H9 (cell line): ENCODE measurements at regions not wholly inside any gene's neighbourhood (a gene's known extent, or its start where the extent isn't known, plus 50 kb on each side); places are given as distances from the start of the nearest gene placed in this dataset.
"Not testable (repeated sequence)": the region's sequence is repeated elsewhere in the genome, so short reads cannot be mapped to it uniquely, and the experiment has no call there.

ENCODE experiments used
- DNase-seq: peaks from one replicate; pipeline ENCODE4 v3.0.0-alpha.2; 2017
- H2AFZ ChIP-seq: one replicate; pipeline ENCODE4 v1.6.1; 2013; ENCODE audit warnings: mild to moderate bottlenecking, low read length, control low read depth, moderate library complexity
- H2AK5ac ChIP-seq: 2 replicates; pipeline ENCODE4 v1.6.1; 2013; ENCODE audit warnings: low read length, control low read depth, mixed read lengths; ENCODE audit not compliant: insufficient read length
- H2BK120ac ChIP-seq: one replicate; pipeline ENCODE4 v1.6.1; 2013; ENCODE audit warnings: low read depth, mild to moderate bottlenecking, low read length, control low read depth, inconsistent platforms; ENCODE audit not compliant: poor library complexity, severe bottlenecking
- H2BK12ac ChIP-seq: 2 replicates; pipeline ENCODE4 v1.6.1; 2013; ENCODE audit warnings: low read length, control low read depth, mixed read lengths, low read depth; ENCODE audit not compliant: insufficient read length
- H2BK15ac ChIP-seq: 2 replicates; pipeline ENCODE4 v1.6.1; 2013; ENCODE audit warnings: low read depth, low read length, control low read depth
- H2BK20ac ChIP-seq: one replicate; pipeline ENCODE4 v1.6.1; 2013; ENCODE audit warnings: low read depth, mild to moderate bottlenecking, low read length, control low read depth, inconsistent platforms; ENCODE audit not compliant: poor library complexity, severe bottlenecking
- H2BK5ac ChIP-seq: 2 replicates; pipeline ENCODE4 v1.6.1; 2013; ENCODE audit warnings: low read length, control low read depth, mixed read lengths; ENCODE audit not compliant: insufficient read length
- H3K14ac ChIP-seq: 2 replicates; pipeline ENCODE4 v1.6.1; 2013; ENCODE audit warnings: low read length, control low read depth; ENCODE audit not compliant: insufficient read depth
- H3K18ac ChIP-seq: 2 replicates; pipeline ENCODE4 v1.6.1; 2013; ENCODE audit warnings: low read depth, mild to moderate bottlenecking, mixed read lengths, low read length, control low read depth; ENCODE audit not compliant: insufficient read length
- H3K23ac ChIP-seq: 2 replicates; pipeline ENCODE4 v1.6.1; 2013; ENCODE audit warnings: low read length, control low read depth, mixed read lengths, low read depth; ENCODE audit not compliant: insufficient read length
- H3K23me2 ChIP-seq: 2 replicates; pipeline ENCODE4 v1.6.1; 2013; ENCODE audit warnings: low read depth, mild to moderate bottlenecking, mixed read lengths, low read length, control low read depth; ENCODE audit not compliant: insufficient read length, poor library complexity, severe bottlenecking
- H3K27ac ChIP-seq: 2 replicates; pipeline ENCODE4 v1.5.1; 2013; ENCODE audit warnings: low read length, control low read depth, mixed read lengths, low read depth; ENCODE audit not compliant: insufficient read length
- H3K27me3 ChIP-seq: 2 replicates; pipeline ENCODE4 v1.6.1; 2013; ENCODE audit warnings: low read length, control low read depth, inconsistent platforms; ENCODE audit not compliant: insufficient read depth
- H3K4ac ChIP-seq: 2 replicates; pipeline ENCODE4 v1.6.1; 2013; ENCODE audit warnings: low read depth, mild to moderate bottlenecking, control low read depth, inconsistent platforms, low read length, moderate library complexity
- H3K4me1 ChIP-seq: 2 replicates; pipeline ENCODE4 v1.6.1; 2013; ENCODE audit warnings: low read length, control low read depth, inconsistent platforms; ENCODE audit not compliant: insufficient read depth
- H3K4me2 ChIP-seq: 2 replicates; pipeline ENCODE4 v1.6.1; 2013; ENCODE audit warnings: low read length, control low read depth, mixed read lengths; ENCODE audit not compliant: insufficient read length, insufficient read depth
- H3K56ac ChIP-seq: 2 replicates; pipeline ENCODE4 v1.6.1; 2013; ENCODE audit warnings: low read depth, mild to moderate bottlenecking, mixed read lengths, low read length, control low read depth; ENCODE audit not compliant: insufficient read length
- H3K79me1 ChIP-seq: 2 replicates; pipeline ENCODE4 v1.6.1; 2013; ENCODE audit warnings: low read depth, mild to moderate bottlenecking, moderate library complexity, low read length, control low read depth, inconsistent platforms; ENCODE audit not compliant: insufficient read depth, poor library complexity, severe bottlenecking
- H3K79me2 ChIP-seq: 2 replicates; pipeline ENCODE4 v1.6.1; 2013; ENCODE audit warnings: low read length, control low read depth, inconsistent platforms; ENCODE audit not compliant: insufficient read depth
- H3K9ac ChIP-seq: 2 replicates; pipeline ENCODE4 v1.6.1; 2013; ENCODE audit warnings: low read length, control low read depth, mixed read lengths; ENCODE audit not compliant: insufficient read length; ENCODE audit errors: extremely low read depth
- H3K9me3 ChIP-seq: one replicate; pipeline ENCODE4 v1.6.1; 2013; ENCODE audit warnings: low read depth, low read length, inconsistent platforms; ENCODE audit not compliant: control insufficient read depth
- H3T11ph ChIP-seq: one replicate; pipeline ENCODE4 v1.6.1; 2013; ENCODE audit warnings: mild to moderate bottlenecking, low read length, control low read depth, inconsistent platforms
- H4K20me1 ChIP-seq: one replicate; pipeline ENCODE4 v1.6.1; 2013; ENCODE audit not compliant: control insufficient read depth, insufficient read length, insufficient read depth
- H4K5ac ChIP-seq: 2 replicates; pipeline ENCODE4 v1.6.1; 2013; ENCODE audit warnings: low read depth, mild to moderate bottlenecking, mixed read lengths, low read length, control low read depth; ENCODE audit not compliant: insufficient read length
- H4K8ac ChIP-seq: replicated peaks from 2 replicates; pipeline ENCODE4 v1.6.1; 2013; ENCODE audit warnings: low read length, control low read depth, mixed read lengths, low read depth; ENCODE audit not compliant: insufficient read length
- H4K91ac ChIP-seq: 2 replicates; pipeline ENCODE4 v1.6.1; 2013; ENCODE audit warnings: low read depth, mild to moderate bottlenecking, moderate library complexity, mixed read lengths, low read length, control low read depth; ENCODE audit not compliant: insufficient read length
- H3K27ac Mint-ChIP-seq, 3 experiments: 2 replicates in 2 of 3; 3 replicates in 1 of 3; pipeline ENCODE4 v1.8.0; 2020 to 2021; ENCODE audit warnings: mixed read lengths in 3 of 3, mild to moderate bottlenecking in 1 of 3, moderate library complexity in 1 of 3
- H3K27me3 Mint-ChIP-seq: 2 replicates; pipeline ENCODE4 v1.8.0; 2021; ENCODE audit warnings: low read depth, mild to moderate bottlenecking, moderate library complexity, mixed read lengths
- H3K36me3 Mint-ChIP-seq, 3 experiments: 2 replicates in 2 of 3; 3 replicates in 1 of 3; pipeline ENCODE4 v1.8.0; 2020 to 2021; ENCODE audit warnings: low read depth in 3 of 3, mixed read lengths in 3 of 3; ENCODE audit not compliant: insufficient read depth in 1 of 3
- H3K4me1 Mint-ChIP-seq, 2 experiments: 2 replicates each; pipeline ENCODE4 v1.8.0; 2020; ENCODE audit warnings: mixed read lengths in 2 of 2
- H3K4me3 Mint-ChIP-seq, 2 experiments: 2 replicates in 1 of 2; 3 replicates in 1 of 2; pipeline ENCODE4 v1.8.0; 2020 to 2021; ENCODE audit warnings: mild to moderate bottlenecking in 2 of 2, mixed read lengths in 2 of 2, moderate library complexity in 1 of 2
- H3K9me3 Mint-ChIP-seq, 2 experiments: 2 replicates in 1 of 2; 3 replicates in 1 of 2; pipeline ENCODE4 v1.8.0; 2020; ENCODE audit warnings: mild to moderate bottlenecking in 2 of 2, mixed read lengths in 2 of 2, moderate library complexity in 1 of 2
- WGBS: extraction: QIAGEN DNeasy Blood & Tissue Kit; methylation state at CpG from one replicate; pipeline ENCODE4 v1.1.7; 2013; ENCODE audit warnings: missing lambda C conversion rate, low lambda C conversion rate, mixed read lengths; ENCODE audit not compliant: insufficient read length; ENCODE audit errors: extremely low coverage; 5-methylcytosine and 5-hydroxymethylcytosine counted together
- TF ChIP-seq, protein P1 (sequence below): fragments of 200-600 bp; sonication (generic); conservative IDR thresholded peaks from 3 replicates; pipeline ENCODE4 v1.8.0; 2021; ENCODE audit warnings: antibody characterized with exemption, mild to moderate bottlenecking

DNA sequence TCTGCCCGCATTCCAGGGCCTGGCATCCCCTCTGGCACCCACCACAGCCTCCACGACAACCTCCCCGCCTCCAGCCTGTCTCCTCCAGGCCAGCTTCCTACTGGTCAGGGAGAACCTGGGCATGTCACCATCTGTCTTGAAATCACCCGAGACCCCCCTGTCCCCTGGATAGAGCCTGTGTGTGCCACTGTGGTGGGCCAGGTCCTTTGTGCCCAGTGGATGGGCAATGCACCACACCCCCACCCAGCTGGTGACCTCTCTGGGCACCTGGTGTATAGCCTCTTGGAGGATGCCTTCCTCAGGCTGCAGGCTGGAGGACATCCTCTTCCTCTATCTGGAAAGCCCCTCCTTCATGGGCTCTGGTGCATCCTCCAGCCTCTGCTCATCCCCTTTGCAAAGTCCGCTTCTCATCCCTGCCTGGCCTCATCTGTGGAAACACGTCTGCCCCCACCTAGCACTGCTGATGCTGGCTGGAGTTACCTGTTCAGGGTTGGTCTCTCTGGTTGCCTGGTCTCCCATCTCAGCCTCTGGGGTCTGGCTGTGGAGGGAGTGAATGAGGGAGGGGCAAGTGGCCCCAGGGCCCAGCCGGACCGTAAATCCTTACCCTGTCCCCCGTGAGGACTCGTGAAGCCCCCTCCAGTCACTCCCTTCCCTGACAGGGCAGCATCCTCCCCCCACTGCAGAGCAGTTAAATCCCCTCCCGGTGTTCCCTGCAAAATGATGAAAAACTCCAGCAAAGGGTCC lies 589.6 kb downstream of the TBC1D22A start:
- Histone ChIP-seq H3K14ac (no peak overlapping the region), H3K23ac (no peak overlapping the region), H3K18ac (no peak overlapping the region), H4K8ac (no peak overlapping the region), H3K79me2 (no peaks in the 10 kb centered on the region), H2AK5ac (no peak overlapping the region), H3T11ph (no peak overlapping the region), H4K20me1 (no peaks in the 10 kb centered on the region), H2BK5ac (no peak overlapping the region), H2BK12ac (no peak overlapping the region), H4K91ac (no peak overlapping the region), H3K4me2 (no peak overlapping the region), H3K79me1 (no peaks in the 10 kb centered on the region), H3K9me3 (peaks cover 59% of the 10 kb centered on the region), H2BK20ac (no peak overlapping the region), H2BK120ac (no peak overlapping the region), H3K23me2 (no peaks in the 10 kb centered on the region), H3K9ac (no peak overlapping the region), H2AFZ (no peak overlapping the region), H3K27me3 (no peaks in the 10 kb centered on the region), H4K5ac (no peak overlapping the region), H2BK15ac (no peak overlapping the region), H3K27ac (no peak overlapping the region), H3K4me1 (no peaks in the 10 kb centered on the region), H3K56ac (no peak overlapping the region), H3K4ac (no peak overlapping the region)
- Mint-ChIP-seq H3K27me3 (peaks cover 2% of the 10 kb centered on the region), H3K36me3 (peaks cover 0 to 42% (median 10%) of the 10 kb centered on the region in 3 experiments; a peak in 5 of 7 replicates), H3K9me3 (peaks cover 80 to 88% of the 10 kb centered on the region in 2 experiments), H3K4me1 (no peaks in the 10 kb centered on the region), H3K4me3 (no peak overlapping the region), H3K27ac (no peak overlapping the region)
- no peak for DNase-seq
- no CpG with 5 or more reads among the region's 11 CpGs for WGBS
- TF ChIP-seq, protein P1, sequence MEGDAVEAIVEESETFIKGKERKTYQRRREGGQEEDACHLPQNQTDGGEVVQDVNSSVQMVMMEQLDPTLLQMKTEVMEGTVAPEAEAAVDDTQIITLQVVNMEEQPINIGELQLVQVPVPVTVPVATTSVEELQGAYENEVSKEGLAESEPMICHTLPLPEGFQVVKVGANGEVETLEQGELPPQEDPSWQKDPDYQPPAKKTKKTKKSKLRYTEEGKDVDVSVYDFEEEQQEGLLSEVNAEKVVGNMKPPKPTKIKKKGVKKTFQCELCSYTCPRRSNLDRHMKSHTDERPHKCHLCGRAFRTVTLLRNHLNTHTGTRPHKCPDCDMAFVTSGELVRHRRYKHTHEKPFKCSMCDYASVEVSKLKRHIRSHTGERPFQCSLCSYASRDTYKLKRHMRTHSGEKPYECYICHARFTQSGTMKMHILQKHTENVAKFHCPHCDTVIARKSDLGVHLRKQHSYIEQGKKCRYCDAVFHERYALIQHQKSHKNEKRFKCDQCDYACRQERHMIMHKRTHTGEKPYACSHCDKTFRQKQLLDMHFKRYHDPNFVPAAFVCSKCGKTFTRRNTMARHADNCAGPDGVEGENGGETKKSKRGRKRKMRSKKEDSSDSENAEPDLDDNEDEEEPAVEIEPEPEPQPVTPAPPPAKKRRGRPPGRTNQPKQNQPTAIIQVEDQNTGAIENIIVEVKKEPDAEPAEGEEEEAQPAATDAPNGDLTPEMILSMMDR, result no peak

DNA sequence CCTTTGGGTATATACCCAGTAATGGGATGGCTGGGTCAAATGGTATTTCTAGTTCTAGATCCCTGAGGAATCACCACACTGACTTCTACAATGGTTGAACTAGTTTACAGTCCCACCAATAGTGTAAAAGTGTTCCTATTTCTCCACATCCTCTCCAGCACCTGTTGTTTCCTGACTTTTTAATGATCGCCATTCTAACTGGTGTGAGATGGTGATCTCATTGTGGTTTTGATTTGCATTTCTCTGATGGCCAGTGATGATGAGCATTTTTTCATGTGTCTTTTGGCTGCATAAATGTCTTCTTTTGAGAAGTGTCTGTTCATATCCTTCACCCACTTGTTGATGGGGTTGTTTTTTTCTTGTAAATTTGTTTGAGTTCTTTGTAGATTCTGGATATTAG lies 583.8 kb downstream of the TBC1D22A start:
- not testable (repeated sequence) for H2BK15ac ChIP-seq, H2AK5ac ChIP-seq, H3K79me1 ChIP-seq, H3K27me3 ChIP-seq, H3K4me1 ChIP-seq, H3K18ac ChIP-seq, H2AFZ ChIP-seq, H2BK120ac ChIP-seq, H3K4me3 Mint-ChIP-seq, DNase-seq, H3K14ac ChIP-seq, H3K9ac ChIP-seq, H3K4me1 Mint-ChIP-seq, H3K23me2 ChIP-seq, H3K27ac ChIP-seq, H4K8ac ChIP-seq, H3K4me2 ChIP-seq, H2BK20ac ChIP-seq, H3K79me2 ChIP-seq, H4K5ac ChIP-seq, H3K4ac ChIP-seq, H4K91ac ChIP-seq, H3K56ac ChIP-seq, H4K20me1 ChIP-seq, H3K27ac Mint-ChIP-seq, H3K27me3 Mint-ChIP-seq, H3T11ph ChIP-seq, H2BK5ac ChIP-seq, H2BK12ac ChIP-seq, H3K23ac ChIP-seq
- peaks cover 47% of the 10 kb centered on the region for H3K9me3 ChIP-seq
- peaks cover 2 to 30% (median 8%) of the 10 kb centered on the region in 3 experiments for H3K36me3 Mint-ChIP-seq
- no CpG with 5 or more reads among the region's 1 CpG for WGBS
- peaks cover 72 to 86% of the 10 kb centered on the region in 2 experiments for H3K9me3 Mint-ChIP-seq
